Activated CD4-positive, alpha-beta memory T cell treated with anti-CD3 and anti-CD28 coated beads, Interleukin-2, amount 10 ng/mL, durations not matched to agents 7 days and 5 days (primary cell): ENCODE measurements at regions not wholly inside any gene's neighbourhood (a gene's known extent, or its start where the extent isn't known, plus 50 kb on each side); places are given as distances from the start of the nearest gene placed in this dataset.

Source experiments
- CTCF ChIA-PET: fragments of 350-600 bp; sonication (Branson Sonifier 250); formaldehyde crosslinking; loops from one replicate; lab custom pipeline; 2021; ENCODE audit warnings: antibody characterized with exemption, inconsistent platforms; lab: Charles Lee
- POLR2A ChIA-PET: fragments of 350-600 bp; sonication (Branson Sonifier 250); formaldehyde crosslinking; loops from one replicate; lab custom pipeline; 2021; ENCODE audit warnings: antibody characterized with exemption; lab: Charles Lee
- DNase-seq: peaks from one replicate; pipeline ENCODE4 v3.0.0-alpha.2; 2020
- H3K27ac Mint-ChIP-seq: one replicate; pipeline ENCODE4 v1.8.0; 2021; ENCODE audit warnings: mild to moderate bottlenecking, mixed read lengths
- H3K27me3 Mint-ChIP-seq: one replicate; pipeline ENCODE4 v1.8.0; 2021; ENCODE audit warnings: mixed read lengths
- H3K36me3 Mint-ChIP-seq: one replicate; pipeline ENCODE4 v1.8.0; 2021; ENCODE audit warnings: low read depth, mixed read lengths
- H3K4me1 Mint-ChIP-seq: one replicate; pipeline ENCODE4 v1.8.0; 2021; ENCODE audit warnings: mixed read lengths
- H3K4me3 Mint-ChIP-seq: one replicate; pipeline ENCODE4 v1.8.0; 2021; ENCODE audit warnings: mild to moderate bottlenecking, mixed read lengths
- H3K9me3 Mint-ChIP-seq: one replicate; pipeline ENCODE4 v1.8.0; 2021; ENCODE audit warnings: mixed read lengths

DNA sequence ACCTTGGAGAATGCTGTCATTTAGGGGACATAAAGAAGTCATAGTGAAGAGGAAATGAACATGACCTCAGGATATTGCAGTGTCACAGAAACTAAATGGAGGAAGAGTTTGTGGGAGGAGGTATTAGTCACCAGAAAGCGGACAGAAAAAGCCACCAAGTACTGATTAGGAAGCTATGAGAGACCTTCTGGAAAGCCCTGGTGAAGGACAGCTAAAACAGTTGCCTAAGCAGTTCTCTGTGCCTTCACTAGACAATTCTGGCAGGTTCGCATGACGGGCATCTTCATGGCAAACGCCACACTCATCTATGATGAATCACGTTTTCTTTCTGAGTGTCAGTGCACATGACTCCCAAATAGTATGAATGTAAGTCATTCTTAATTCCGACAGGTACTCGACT lies 325.8 kb downstream of the C11orf87 start:
- Mint-ChIP-seq H3K4me1 (no peaks in the 10 kb centered on the region), H3K27me3 (no peaks in the 10 kb centered on the region), H3K36me3 (no peaks in the 10 kb centered on the region), H3K4me3 (no peak overlapping the region), H3K9me3 (no peaks in the 10 kb centered on the region), H3K27ac (no peak overlapping the region)
- DNase-seq, result no peak
- ChIA-PET CTCF (no interaction called here), POLR2A (no interaction called here)

DNA sequence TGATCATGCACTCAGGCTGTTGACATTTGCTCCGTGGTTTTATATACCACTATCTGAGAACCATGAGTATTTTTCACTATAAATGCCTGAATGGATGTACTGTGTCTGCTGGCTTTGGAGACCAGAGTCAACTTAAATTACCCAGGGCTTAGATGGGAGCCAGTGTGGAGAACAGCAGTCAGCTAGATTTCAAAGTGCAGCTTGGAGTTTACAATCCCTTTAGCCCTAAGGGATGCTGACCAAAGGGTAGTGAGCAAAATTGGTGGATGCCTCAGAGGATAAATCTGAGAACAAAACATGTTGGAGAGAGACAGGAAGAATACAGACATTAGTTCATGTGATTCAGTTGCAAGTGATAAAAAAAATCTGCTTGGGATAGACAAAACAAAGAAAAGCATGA lies 327.5 kb downstream of the C11orf87 start:
- ChIA-PET CTCF (no interaction called here), POLR2A (no interaction called here)
- Mint-ChIP-seq H3K27ac (no peak overlapping the region), H3K4me1 (no peaks in the 10 kb centered on the region), H3K9me3 (no peaks in the 10 kb centered on the region), H3K4me3 (no peak overlapping the region), H3K36me3 (no peaks in the 10 kb centered on the region), H3K27me3 (no peaks in the 10 kb centered on the region)
- no peak for DNase-seq

DNA sequence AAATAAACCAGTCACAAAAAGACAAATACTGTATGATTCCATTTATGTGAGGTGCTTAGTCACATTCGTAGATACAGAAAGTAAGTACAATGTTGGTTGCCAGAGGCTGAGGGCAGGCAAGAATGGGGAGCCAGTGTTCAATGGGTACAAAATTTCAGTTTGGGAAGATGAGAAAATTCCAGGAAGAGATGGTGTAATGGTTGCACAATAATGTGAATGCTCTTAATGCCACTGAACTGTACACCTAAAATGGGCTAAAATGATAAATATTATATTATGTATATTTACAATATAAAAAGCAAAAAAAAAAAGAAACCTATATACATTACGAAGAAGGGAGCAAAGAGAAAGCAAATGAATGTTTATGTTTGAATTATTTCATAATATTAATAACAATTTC lies 329.0 kb downstream of the C11orf87 start:
- Mint-ChIP-seq H3K4me1 (no peaks in the 10 kb centered on the region), H3K4me3 (no peak overlapping the region), H3K36me3 (no peaks in the 10 kb centered on the region), H3K9me3 (no peaks in the 10 kb centered on the region), H3K27ac (no peak overlapping the region), H3K27me3 (no peaks in the 10 kb centered on the region)
- no peak for DNase-seq
- ChIA-PET CTCF (no interaction called here), POLR2A (no interaction called here)

DNA sequence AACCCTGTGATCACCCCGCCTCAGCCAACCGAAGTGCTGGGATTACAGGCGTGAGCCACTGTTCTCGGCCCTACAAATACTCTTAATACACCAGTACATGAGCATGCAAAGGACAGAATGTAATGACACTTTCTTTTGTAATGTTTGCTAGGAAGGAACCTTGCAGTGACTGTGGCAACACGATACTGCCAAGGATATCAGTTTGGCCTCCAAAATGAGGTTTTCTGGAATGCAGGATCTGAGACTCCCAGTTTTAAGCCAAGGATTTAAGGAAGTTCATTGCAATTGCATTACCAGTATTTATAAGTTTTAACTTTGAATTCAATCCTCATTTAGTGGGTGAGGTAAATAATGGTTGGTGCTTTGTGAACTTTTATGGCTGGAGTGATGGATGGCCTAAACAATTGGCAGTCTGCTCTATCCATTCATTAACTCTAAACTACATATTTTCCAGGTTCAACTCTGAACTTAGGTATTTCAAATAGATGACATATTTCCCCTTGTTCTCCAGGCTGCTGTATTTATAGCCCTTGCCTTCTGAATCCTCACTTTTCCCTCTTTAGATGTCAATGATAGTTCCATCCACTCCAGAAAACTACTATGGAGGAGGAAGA lies 330.3 kb downstream of the C11orf87 start:
- no peak overlapping the region for H3K27ac Mint-ChIP-seq
- ChIA-PET POLR2A (no interaction called here), CTCF (no interaction called here)
- no peaks in the 10 kb centered on the region for H3K4me1 Mint-ChIP-seq
- no peak overlapping the region for H3K4me3 Mint-ChIP-seq
- H3K9me3 Mint-ChIP-seq, result no peaks in the 10 kb centered on the region
- H3K27me3 Mint-ChIP-seq, result no peaks in the 10 kb centered on the region
- no peaks in the 10 kb centered on the region for H3K36me3 Mint-ChIP-seq
- DNase-seq, result no peak

DNA sequence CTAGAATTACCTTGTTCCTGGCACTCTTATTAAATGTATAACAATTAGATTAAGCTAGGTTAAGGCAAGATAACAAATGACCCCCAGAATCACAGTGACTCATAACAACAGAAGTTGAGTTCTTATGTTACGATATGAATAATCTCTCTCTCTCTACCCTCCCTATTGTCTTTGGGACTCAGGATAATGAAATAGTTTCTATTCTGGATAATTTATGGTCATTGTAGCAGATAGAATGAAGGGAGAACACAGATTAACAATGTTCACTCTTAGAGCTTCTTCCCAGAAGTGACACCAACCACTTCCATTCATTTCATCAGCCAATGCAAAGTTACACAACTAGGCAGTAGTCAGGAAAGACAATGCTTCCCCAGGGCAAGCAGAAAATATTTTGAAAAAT lies 334.5 kb downstream of the C11orf87 start:
- no peaks in the 10 kb centered on the region for H3K36me3 Mint-ChIP-seq
- H3K4me1 Mint-ChIP-seq, result no peaks in the 10 kb centered on the region
- DNase-seq, result no peak
- H3K27ac Mint-ChIP-seq, result no peak overlapping the region
- ChIA-PET POLR2A (no interaction called here), CTCF (no interaction called here)
- H3K27me3 Mint-ChIP-seq, result no peaks in the 10 kb centered on the region
- peaks cover 2% of the 10 kb centered on the region for H3K9me3 Mint-ChIP-seq
- no peak overlapping the region for H3K4me3 Mint-ChIP-seq

DNA sequence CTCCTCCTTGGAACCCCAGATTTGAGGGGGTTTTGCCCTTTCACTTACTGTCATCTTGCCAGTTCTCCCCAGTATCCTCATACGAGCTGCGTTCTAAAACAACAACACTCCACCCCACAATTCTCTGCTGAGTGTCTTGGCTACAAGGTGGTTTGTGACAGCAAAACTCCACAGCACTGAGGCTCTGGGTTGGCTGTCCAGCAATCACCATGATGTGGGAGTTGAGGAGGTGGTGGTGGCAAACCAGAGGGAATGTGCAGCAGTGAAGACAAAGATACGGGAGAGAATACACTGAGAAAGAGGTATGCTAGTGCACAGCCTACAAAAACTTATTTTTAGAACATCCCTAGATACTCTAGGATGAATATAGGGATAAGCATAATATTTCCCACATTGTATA lies 335.0 kb downstream of the C11orf87 start:
- no peaks in the 10 kb centered on the region for H3K36me3 Mint-ChIP-seq
- no peaks in the 10 kb centered on the region for H3K27me3 Mint-ChIP-seq
- H3K9me3 Mint-ChIP-seq, result peaks cover 2% of the 10 kb centered on the region
- no peak overlapping the region for H3K4me3 Mint-ChIP-seq
- no peak for DNase-seq
- CTCF ChIA-PET, result no interaction called here
- no peak overlapping the region for H3K27ac Mint-ChIP-seq
- no peaks in the 10 kb centered on the region for H3K4me1 Mint-ChIP-seq
- POLR2A ChIA-PET, result no interaction called here

DNA sequence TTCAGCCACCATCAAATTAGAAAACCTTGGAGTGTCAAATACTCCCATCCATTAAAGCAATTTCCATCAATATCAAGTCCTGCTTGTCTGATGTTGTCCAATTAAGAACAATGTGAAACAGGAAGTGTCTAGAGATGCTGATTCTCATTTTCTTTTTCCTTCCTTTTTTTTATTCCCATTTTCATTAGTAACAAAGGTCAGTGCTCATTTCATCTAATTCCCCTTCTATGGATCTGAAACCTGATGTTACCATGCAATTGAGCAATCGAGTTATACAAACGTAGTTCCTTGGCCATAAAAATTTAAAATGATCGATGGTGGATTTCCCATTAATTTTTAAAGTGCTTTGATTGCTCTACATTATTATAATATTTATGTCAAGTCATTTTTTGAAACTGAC lies 330.6 kb upstream of the ZC3H12C start:
- Mint-ChIP-seq H3K4me1 (no peaks in the 10 kb centered on the region), H3K36me3 (no peaks in the 10 kb centered on the region), H3K27me3 (no peaks in the 10 kb centered on the region), H3K4me3 (no peak overlapping the region), H3K27ac (no peak overlapping the region), H3K9me3 (peaks cover 2% of the 10 kb centered on the region)
- POLR2A ChIA-PET, result no interaction called here
- CTCF ChIA-PET, result no interaction called here
- no peak for DNase-seq

DNA sequence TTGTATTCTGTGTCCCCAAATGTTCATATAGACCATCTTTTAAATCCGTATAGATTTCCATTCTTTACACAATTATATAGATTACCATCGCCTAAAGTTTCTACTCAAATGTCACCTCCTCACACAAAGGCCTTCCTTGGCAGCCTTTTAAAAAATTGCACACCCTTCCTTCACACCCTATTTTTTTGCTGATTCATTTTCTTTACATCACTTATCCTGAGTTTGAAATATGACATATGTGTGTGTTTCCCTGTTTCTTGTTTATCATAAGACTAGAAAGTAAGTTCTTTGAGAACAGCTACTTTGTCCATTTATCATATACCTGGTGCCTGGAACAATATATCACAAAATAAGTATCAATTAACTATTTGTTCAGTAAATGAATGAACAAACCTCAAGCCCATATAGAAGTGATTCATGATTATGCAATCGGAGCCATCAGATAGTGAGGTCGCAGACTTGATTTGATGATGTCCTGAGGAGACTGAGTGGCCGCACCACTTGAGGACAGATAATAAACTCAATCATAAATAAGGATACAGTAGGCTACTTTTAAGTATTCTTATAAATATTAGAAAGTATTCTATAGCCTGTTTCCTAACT lies 327.4 kb upstream of the ZC3H12C start:
- no peaks in the 10 kb centered on the region for H3K36me3 Mint-ChIP-seq
- no peak overlapping the region for H3K27ac Mint-ChIP-seq
- H3K4me3 Mint-ChIP-seq, result no peak overlapping the region
- DNase-seq, result no peak
- no peaks in the 10 kb centered on the region for H3K4me1 Mint-ChIP-seq
- CTCF ChIA-PET, result no interaction called here
- H3K27me3 Mint-ChIP-seq, result no peaks in the 10 kb centered on the region
- POLR2A ChIA-PET, result no interaction called here
- no peaks in the 10 kb centered on the region for H3K9me3 Mint-ChIP-seq

DNA sequence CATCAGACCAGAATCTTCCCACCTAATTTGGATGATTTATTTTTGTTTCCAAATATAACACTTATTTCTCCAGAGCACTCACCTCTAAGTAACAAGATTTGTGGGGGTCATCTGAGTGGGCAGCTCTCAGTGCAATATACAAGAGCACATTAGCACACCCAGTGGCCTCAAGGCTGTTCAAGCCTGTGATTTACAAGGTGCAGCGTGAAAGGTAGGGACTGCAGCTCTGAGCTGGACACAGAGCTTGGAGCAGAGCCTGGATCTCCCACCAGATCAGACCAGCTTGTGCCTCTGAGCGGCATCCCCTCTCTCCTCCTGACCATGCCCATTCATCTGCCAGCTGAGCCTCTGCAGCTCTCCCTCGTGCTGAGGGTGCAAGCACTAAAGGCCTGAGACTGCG lies 323.3 kb upstream of the ZC3H12C start:
- Mint-ChIP-seq H3K4me3 (no peak overlapping the region), H3K36me3 (no peaks in the 10 kb centered on the region), H3K27ac (no peak overlapping the region), H3K9me3 (no peaks in the 10 kb centered on the region), H3K4me1 (no peaks in the 10 kb centered on the region), H3K27me3 (no peaks in the 10 kb centered on the region)
- ChIA-PET POLR2A (no interaction called here), CTCF (no interaction called here)
- no peak for DNase-seq

DNA sequence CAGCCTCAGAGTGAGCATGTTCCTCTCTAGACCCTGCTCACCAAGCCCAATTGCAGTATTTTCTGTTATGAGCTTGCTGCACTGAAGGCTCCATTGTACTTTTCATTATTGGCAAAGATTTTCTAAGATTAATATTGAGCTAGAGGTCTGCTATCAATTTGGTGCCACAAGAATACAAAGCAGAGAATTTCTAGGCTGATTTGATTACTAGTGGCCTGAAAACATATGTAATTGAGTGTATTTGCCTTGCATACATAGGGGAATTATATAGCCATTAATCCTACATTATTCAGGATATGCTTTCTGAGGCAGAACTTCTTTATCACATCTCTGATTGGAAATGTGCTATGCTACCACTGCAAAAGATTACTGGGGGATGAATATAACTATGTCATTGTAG lies 322.9 kb upstream of the ZC3H12C start:
- Mint-ChIP-seq H3K4me3 (no peak overlapping the region), H3K9me3 (no peaks in the 10 kb centered on the region), H3K36me3 (no peaks in the 10 kb centered on the region), H3K27ac (no peak overlapping the region), H3K4me1 (no peaks in the 10 kb centered on the region), H3K27me3 (no peaks in the 10 kb centered on the region)
- CTCF ChIA-PET, result no interaction called here
- POLR2A ChIA-PET, result no interaction called here
- DNase-seq, result no peak

DNA sequence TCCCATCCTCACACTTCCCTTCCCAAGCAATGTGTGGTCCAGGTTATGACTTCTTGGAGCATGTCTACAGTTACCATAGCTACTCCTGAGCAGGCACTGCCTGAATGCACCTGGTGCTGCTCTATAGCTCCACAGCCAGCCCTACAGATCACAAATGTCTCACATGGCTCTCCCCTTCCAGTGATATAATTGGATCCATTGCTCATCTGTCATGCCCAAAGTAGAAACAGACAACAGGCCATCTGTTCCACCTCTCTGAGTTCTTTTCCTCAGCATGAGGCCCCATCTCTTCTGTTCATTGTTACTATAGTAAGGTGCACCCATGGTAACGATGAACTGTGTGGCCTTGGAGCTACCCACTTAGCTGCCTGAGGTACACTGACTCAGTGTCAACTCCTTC lies 320.3 kb upstream of the ZC3H12C start:
- Mint-ChIP-seq H3K4me1 (no peaks in the 10 kb centered on the region), H3K4me3 (no peak overlapping the region), H3K27me3 (no peaks in the 10 kb centered on the region), H3K9me3 (no peaks in the 10 kb centered on the region), H3K27ac (no peak overlapping the region), H3K36me3 (no peaks in the 10 kb centered on the region)
- POLR2A ChIA-PET, result no interaction called here
- CTCF ChIA-PET, result no interaction called here
- DNase-seq, result no peak

DNA sequence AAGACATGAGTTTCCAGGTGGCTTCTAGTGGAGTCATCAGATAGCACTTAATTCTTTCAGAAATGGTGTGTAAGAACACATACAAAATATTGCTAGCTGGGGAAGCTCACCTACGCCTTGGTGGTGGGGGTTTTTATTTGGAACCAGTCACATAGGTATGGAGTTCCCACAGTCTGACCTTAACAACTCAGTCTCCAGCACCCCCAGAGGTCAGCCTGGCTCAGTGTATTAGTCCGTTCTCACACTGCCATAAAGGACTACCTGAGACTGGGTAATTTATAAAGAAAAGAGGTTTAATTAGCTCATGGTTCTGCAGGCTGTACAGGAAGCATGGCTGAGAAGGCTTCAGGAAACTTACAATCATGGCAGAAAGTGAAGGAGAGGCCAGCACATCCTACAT lies 317.5 kb upstream of the ZC3H12C start:
- Mint-ChIP-seq H3K9me3 (no peaks in the 10 kb centered on the region), H3K27me3 (no peaks in the 10 kb centered on the region), H3K4me1 (no peaks in the 10 kb centered on the region), H3K36me3 (no peaks in the 10 kb centered on the region), H3K4me3 (no peak overlapping the region), H3K27ac (no peak overlapping the region)
- ChIA-PET CTCF (no interaction called here), POLR2A (no interaction called here)
- DNase-seq, result no peak

DNA sequence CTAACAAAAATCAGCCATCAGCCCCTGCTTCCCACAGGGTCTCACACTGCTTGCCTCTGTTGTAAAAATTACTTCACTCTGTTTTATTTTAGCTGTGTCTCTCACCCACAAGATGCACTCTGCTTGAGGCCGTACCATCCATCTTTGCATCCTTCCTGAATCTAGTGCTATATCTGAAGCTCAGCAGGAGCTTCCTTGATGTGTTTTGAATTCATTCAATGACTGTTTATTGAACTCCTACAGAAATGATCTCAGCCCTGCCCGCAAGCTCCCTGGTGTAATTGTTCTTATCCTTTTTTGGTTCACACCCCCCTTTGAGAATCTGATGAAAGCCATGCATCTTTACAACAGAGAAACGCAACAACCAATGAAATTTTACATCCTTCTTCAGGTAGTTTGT lies 310.2 kb upstream of the ZC3H12C start:
- CTCF ChIA-PET, result no interaction called here
- Mint-ChIP-seq H3K27ac (no peak overlapping the region), H3K9me3 (no peaks in the 10 kb centered on the region)

DNA sequence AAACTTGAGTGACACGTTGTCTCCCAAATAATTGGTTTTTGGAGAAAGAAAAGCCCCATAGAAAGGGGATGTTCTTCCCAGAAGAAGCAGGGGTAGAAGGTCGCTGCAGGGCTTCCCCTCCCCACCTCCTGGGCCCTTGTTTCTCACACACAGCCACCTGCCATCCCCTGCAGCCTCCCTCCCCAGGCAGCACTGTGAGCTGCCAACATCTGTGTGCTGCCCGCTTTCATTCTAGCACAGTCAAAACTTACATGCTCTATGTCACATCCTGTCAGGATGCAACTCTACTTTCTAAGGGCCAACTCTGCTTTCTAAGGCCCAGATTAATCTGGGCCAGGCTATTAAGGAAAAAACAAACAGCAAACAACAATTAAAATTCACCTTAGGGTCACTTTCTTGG lies 309.4 kb upstream of the ZC3H12C start:
- no peak for DNase-seq
- no peaks in the 10 kb centered on the region for H3K9me3 Mint-ChIP-seq
- H3K27ac Mint-ChIP-seq, result no peak overlapping the region
- H3K36me3 Mint-ChIP-seq, result no peaks in the 10 kb centered on the region
- ChIA-PET CTCF (no interaction called here), POLR2A (no interaction called here)
- H3K4me3 Mint-ChIP-seq, result no peak overlapping the region
- no peaks in the 10 kb centered on the region for H3K4me1 Mint-ChIP-seq
- no peaks in the 10 kb centered on the region for H3K27me3 Mint-ChIP-seq

More for the DNA sequence above, 310.2 kb upstream of the ZC3H12C start:
- Mint-ChIP-seq H3K4me1 (no peaks in the 10 kb centered on the region), H3K27me3 (no peaks in the 10 kb centered on the region), H3K36me3 (no peaks in the 10 kb centered on the region), H3K4me3 (no peak overlapping the region)
- POLR2A ChIA-PET, result no interaction called here
- DNase-seq, result no peak
